NCI-H2196 (cell line): ENCODE measurements at regions not wholly inside any gene's neighbourhood (a gene's known extent, or its start where the extent isn't known, plus 50 kb on each side); places are given as distances from the start of the nearest gene placed in this dataset.
"Not testable (repeated sequence)": the region's sequence is repeated elsewhere in the genome, so short reads cannot be mapped to it uniquely, and the experiment has no call there.

Source experiments
- DNase-seq: peaks from one replicate; lab custom pipeline; 2025; ENCODE audit not compliant: unreplicated experiment; lab: John Stamatoyannopoulos, UW

DNA sequence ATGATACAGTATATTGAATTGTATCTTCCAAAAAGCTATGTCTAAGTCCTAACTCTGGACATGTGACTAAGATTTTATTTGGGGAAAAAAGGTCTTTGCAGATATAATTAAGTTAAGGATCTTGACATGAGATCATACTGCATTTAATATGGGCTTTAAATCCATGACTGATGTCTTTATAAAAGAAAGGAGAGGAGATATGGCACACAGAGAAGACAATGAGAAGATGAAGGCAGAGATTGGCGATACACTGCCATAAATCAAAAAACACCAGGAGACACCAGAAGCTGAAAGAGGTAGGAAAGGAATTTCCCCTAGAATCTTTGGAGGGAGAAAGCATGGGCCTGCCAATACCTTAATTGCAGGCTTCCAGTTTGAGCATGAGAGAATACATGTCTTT lies 1450.2 kb downstream of the HACE1 start:
- no peak for DNase-seq

GRCh38 chr6:103405321-103405720 lies 1454.4 kb downstream of the HACE1 start:
- no peak for DNase-seq

- no peak for DNase-seq
Observed at GRCh38 chr6:103404799-103405198, 1454.9 kb downstream of the HACE1 start.

- DNase-seq: no peak
Observed at GRCh38 chr6:103396768-103397167, 1463.0 kb downstream of the HACE1 start.

DNA sequence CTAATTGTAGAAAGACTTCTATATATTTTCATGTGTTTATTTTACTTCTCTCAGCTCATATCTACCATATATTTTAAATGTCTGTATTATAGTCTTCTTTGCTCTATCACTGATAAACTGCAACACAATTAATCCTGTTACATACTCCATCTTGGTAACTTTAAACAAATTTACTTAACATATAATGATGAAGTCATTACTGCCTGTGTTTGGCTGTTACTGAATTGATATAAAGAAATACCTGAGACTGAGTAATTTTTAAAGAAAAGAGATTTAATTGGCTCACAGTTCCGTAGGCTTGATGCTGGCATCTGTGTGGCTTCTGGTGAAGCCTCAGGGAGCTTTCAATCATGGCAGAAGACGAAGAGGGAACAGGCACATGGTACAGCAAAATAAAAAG lies 1480.4 kb downstream of the HACE1 start:
- no peak for DNase-seq

- DNase-seq: no peak
Observed at GRCh38 chr6:103367212-103367611, 1492.5 kb downstream of the HACE1 start.

DNA sequence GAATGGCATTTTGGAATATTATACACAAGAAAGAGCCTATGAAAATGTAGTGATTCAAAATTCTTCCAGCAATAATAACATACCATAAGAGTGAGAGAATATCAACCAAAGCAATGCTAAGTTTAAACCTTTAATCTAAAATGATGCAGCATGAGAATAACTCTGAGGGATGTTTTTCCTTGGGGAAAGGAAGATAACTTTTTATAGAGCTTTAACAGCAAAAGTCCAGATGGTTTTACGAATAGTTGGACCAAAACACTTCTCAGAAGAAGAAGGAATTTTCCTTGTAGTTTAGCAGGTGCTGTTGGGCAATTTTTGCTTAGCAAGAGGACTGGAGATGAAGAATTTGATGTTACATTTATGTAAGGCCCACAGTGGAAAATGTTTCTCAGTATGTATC lies 1503.2 kb downstream of the HACE1 start:
- no peak for DNase-seq

DNA sequence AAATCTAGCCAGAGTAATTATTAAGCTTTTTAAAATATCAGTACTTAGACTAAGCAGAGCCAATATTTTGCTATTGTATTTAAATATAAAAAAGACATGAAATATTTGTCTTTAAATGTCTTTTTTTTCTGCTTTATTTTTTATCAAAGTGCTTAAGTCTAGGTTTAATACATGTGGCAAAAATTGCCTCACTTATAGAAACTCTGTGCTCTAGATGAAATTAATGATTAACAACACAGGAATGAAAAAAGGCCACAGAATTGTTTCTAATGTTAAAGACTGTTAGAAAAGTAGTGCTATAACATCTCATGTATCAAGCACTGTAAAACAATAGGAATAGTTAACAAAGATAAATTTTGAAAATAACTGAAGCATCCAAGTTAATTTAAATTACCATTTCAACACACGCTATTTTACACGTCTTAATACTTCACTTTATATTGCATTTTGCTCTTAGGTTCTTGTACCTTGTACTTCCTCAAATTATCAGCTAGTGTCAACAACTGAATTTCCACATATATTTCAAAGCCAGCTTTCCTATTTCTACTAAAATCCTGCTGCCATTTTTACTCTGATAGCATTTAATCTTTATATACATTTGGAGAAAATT lies 1515.1 kb downstream of the HACE1 start:
- DNase-seq: no peak

DNA sequence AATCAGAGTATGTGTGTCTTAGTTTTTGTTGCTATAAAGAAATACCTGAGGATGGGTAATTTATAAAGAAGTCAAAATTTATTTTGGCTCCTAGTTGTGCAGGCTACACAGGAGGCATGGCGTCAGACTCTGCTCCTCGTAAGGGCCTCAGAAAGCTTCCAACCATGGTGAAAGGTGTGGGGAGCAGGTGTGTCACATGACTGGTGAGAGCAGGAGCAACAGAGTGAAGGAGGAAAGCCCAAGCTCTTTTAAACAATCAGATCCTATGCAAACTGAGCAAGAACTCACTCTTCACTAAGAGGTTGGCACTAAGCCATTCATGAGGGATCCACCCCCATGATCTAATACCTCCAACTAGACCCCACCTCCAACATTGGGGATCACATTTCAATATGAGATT lies 1524.3 kb downstream of the HACE1 start:
- DNase-seq: no peak

DNA sequence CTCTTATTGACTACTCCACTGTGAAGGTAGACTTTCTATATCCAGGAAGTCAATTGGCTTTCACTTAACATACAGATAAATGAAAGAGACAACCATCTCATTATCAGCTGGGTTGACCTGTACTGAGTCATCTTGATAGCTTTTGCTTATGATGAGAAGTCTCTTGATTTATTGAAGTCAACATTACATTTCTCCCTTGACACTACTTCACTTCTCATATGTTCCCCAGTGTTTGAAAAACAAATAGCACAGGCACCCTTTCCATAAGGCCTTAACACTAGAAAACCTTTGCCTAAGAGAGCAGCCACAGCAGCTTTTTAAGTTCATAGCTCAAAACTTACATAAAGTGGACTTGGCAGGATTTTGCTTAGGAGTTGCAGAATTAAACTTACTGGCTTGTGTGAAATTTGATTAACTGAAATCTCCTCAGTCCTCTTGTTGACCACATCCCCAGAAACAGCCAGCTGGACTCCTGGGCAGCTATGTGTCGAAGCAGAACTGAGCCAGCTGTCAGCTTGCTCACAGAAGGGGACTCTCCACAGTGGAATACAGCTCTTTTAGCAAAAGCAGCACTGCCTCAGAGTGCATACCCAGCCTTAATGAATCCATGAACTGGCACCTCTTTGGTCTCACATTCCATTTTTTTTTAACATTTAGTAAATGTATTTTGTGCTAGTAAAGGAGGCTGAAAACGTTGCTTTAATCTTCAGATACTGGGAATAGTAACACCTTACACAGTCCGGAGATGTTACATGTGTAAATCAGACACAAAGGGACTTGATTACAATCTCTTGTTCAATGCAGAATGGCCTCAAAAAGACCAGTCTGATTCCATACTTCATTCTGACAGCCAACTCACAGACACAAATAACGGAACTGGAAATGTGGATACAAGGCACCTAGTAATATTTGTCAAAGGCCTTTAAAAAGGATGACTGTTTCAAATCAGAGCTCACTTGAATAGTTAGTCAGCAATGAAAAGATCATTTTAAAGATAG lies 1532.7 kb downstream of the HACE1 start:
- DNase-seq: no peak

- DNase-seq: no peak
Observed at GRCh38 chr6:103313432-103313831, 1546.3 kb downstream of the HACE1 start.

GRCh38 chr6:103294376-103294775 lies 1565.3 kb downstream of the HACE1 start:
- DNase-seq: not testable (repeated sequence)

DNA sequence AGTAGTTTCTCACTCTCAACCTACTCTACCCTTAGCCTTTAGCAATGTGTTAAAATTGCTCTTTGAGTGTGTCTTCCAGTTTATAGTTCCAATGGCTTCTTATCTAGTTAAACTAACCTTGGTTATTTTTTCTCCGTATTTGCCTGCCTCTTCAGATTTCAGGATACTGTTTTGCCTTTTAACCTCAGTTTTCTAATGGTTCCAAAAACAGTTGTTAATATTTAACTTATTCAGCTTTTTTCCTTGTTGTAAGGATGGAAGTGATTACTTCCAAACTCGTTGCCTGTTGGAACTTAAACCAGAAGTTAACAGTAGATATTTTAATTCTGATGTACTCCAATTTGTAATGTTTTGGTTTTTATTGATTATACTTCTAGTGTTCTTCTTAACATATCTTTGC lies 1574.9 kb downstream of the HACE1 start:
- no peak for DNase-seq

GRCh38 chr6:103280417-103280816 lies 1579.3 kb downstream of the HACE1 start:
- no peak for DNase-seq

GRCh38 chr6:103277936-103278335 lies 1581.8 kb downstream of the HACE1 start:
- no peak for DNase-seq

GRCh38 chr6:103273048-103273447 lies 1586.7 kb downstream of the HACE1 start:
- DNase-seq: no peak

DNA sequence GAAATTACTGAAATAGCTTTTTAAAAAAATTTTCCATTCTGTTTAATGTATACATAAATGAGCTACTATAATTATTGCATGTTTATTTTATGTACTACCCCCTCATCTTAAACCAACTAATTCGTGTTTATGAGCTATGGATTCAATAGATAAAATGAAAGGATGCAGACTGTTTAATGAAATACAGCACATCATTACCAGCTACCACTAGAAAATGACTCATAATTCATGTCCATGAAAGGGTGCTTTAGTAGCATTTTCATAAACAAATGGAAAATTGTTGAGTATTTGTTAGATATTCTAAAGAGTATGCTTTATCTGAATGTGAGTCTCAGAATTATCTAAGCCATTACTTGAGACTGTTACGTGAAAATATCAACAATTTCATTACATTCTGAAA lies 1590.1 kb downstream of the HACE1 start:
- no peak for DNase-seq

DNA sequence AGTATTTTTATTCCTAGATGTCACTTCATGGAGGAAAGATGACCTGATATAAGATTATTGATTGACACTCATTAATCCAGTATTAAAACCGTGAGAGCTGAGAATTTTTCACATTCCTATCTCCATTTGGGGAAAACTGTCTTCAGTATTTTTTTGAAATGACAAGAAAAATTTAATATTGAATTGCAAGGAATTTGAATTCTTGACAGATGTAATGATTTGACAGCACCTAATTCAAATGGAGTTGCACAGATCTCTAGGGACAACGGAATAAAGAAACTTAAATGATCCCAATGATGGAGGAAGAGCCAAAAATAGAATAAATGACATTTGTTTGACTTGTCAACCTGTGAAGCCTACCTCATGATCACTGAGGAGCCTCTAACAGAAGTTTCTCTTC lies 1591.4 kb downstream of the HACE1 start:
- no peak for DNase-seq

DNA sequence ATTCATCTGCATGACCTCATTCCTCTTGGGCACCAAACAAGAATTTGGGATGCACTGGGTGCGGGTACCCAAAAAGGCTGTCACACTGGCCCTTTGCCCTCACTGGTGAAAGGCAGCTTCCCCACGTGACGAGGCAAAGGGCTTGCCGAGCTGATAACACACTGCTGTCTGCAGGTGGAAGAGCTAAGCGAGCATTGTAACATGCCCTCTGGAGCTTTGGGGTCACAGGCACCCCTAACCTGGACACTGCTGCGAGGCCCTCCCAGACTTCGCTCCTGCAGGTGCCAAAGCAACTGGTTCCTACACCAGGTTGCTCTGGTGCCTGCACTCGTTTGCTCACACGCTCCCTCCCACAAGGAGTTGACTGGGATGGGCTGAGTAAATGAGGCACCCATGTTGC lies 1595.7 kb downstream of the HACE1 start:
- no peak for DNase-seq

DNA sequence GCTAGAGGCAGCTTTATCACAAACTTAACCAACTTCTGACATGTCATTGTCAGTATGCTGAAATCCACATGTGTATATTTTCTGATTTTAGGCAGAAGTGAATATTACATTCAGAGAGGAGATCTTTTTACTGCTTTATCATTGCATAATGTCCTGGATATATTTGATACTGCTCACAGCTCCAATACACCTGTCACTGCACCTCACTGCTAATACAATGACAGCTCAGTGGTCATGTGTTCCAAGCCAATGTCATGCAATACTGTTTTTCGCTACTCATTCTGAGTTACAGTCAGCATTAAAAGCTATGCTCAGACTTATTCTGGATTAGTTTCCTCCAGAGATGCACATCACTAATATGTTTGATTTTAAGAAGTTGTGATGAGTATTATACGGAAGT lies 1604.6 kb downstream of the HACE1 start:
- DNase-seq: no peak

DNA sequence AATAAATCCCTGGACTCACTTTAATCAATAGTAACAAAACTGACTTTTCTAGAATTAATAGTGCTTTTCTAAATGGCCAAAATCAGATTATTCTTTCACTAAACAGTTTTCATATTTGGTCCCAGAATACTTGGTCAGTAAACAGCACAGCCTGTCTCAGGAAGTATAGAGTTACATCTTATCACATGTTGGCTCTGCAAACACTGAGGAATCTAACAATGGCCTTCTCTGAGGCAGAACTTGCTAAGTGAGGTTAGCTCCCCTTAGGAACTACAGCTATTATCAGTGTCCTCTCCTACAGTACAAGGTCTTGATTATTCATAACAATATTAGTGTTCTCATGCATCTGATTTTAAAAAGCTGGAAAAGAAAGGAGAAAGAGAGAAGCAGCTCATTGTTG lies 1622.8 kb downstream of the HACE1 start:
- no peak for DNase-seq

DNA sequence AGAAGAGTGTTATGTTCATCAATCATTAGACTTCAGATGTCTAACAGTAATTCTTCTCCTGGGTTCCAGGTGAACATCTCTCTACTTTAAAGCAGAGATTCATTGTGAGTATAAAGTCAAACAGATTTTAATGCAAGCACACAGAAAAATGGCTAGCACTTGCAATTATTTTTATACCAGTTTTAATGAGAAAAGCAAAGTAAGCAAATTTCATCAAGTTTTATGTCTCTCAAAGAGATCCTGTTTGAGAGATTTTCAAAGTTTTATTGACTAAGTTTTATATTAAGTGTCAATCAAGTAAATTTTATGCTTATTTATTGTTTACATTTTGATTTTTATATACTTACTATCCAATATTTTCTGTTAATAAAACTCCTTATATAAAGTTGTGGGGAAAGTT lies 1628.5 kb downstream of the HACE1 start:
- no peak for DNase-seq
